ENCODE measurements at regions not wholly inside any gene's neighbourhood (a gene's known extent, or its start where the extent isn't known, plus 50 kb on each side); places are given as distances from the start of the nearest gene placed in this dataset.

GRCh38 chr14:28666961-28667360 lies 99.6 kb upstream of the FOXG1 start:
- DNase-seq, result no peak

GRCh38 chr14:28671425-28671824 lies 95.2 kb upstream of the FOXG1 start:
- DNase-seq, result no peak

- no peak for DNase-seq
These were observed 93.5 kb upstream of the FOXG1 start for GRCh38 chr14:28673056-28673455.

- no peak for DNase-seq
These were observed 90.1 kb upstream of the FOXG1 start for GRCh38 chr14:28676479-28676878.

GRCh38 chr14:28677381-28677780 lies 89.2 kb upstream of the FOXG1 start:
- no peak for DNase-seq

- DNase-seq, result no peak
These were observed 87.7 kb upstream of the FOXG1 start for GRCh38 chr14:28678887-28679286.

- no peak for DNase-seq
These were observed 84.9 kb upstream of the FOXG1 start for GRCh38 chr14:28681681-28682080.

GRCh38 chr14:28690029-28690692 lies 76.4 kb upstream of the FOXG1 start:
- no peak for DNase-seq

- no peak for DNase-seq
These were observed 71.5 kb upstream of the FOXG1 start for GRCh38 chr14:28695109-28695508.

GRCh38 chr14:28701733-28702132 lies 64.9 kb upstream of the FOXG1 start:
- no peak for DNase-seq

- no peak for DNase-seq
These were observed 63.1 kb upstream of the FOXG1 start for GRCh38 chr14:28703482-28703881.

- DNase-seq, result no peak
These were observed 62.4 kb upstream of the FOXG1 start for GRCh38 chr14:28704153-28704552.

GRCh38 chr14:28707814-28708213 lies 58.8 kb upstream of the FOXG1 start:
- no peak for DNase-seq

GRCh38 chr14:28709571-28710305 lies 56.8 kb upstream of the FOXG1 start:
- DNase-seq, result no peak
